Large intestine (tissue), 3 donors: ENCODE measurements at regions not wholly inside any gene's neighbourhood (a gene's known extent, or its start where the extent isn't known, plus 50 kb on each side); places are given as distances from the start of the nearest gene placed in this dataset.
"Not testable (repeated sequence)": the region's sequence is repeated elsewhere in the genome, so short reads cannot be mapped to it uniquely, and the experiment has no call there.

Experiments
- DNase-seq, 2 donors: peaks; one replicate each; pipeline versions ENCODE4 v3.0.0 to v3.0.0-alpha.2; 2013
- H3K27ac ChIP-seq: one replicate; pipeline ENCODE4 v1.5.1; 2013; ENCODE audit warnings: low read length
- H3K27me3 ChIP-seq: 2 replicates; pipeline ENCODE4 v1.6.1; 2013; ENCODE audit warnings: low read length; ENCODE audit not compliant: control insufficient read depth, insufficient read depth
- H3K36me3 ChIP-seq: 2 replicates; pipeline ENCODE4 v1.6.1; 2013; ENCODE audit warnings: low read length; ENCODE audit not compliant: control insufficient read depth, insufficient read depth
- H3K4me1 ChIP-seq: one replicate; pipeline ENCODE4 v1.6.1; 2013; ENCODE audit warnings: low read length; ENCODE audit not compliant: control insufficient read depth, insufficient read depth
- H3K4me3 ChIP-seq: one replicate; pipeline ENCODE4 v1.5.1; 2013; ENCODE audit warnings: low read length
- H3K9me3 ChIP-seq: one replicate; pipeline ENCODE4 v1.6.1; 2013; ENCODE audit warnings: mild to moderate bottlenecking, low read depth, low read length, moderate library complexity; ENCODE audit not compliant: control insufficient read depth
- WGBS: methylation state at CpG from one replicate; pipeline ENCODE4 v1.1.5; 2013; ENCODE audit warnings: low lambda C conversion rate; ENCODE audit not compliant: insufficient coverage; 5-methylcytosine and 5-hydroxymethylcytosine counted together

DNA sequence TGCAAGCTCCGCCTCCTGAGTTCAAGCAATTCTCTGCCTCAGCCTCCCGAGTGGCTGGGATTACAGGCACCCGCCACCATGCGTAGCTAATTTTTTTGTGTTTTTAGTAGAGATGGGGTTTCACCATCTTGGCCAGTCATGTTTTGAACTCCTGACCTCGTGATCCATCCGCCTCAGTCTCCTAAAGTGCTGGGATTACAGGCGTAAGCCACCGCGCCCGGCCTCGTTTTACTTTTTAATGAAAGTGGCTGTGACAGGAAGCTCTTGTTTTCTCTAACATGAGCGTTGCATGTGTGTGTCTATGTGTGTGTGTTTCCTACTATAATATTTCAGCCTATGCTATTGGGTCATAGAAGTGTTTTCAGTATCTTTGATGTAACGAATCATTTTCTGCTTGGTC is 613.3 kb downstream of the GRXCR1 start:
- not testable (repeated sequence) for H3K4me1 ChIP-seq, H3K9me3 ChIP-seq, H3K27ac ChIP-seq, H3K36me3 ChIP-seq, H3K27me3 ChIP-seq, H3K4me3 ChIP-seq, DNase-seq
- WGBS: no CpG with 5 or more reads among the region's 13 CpGs

DNA sequence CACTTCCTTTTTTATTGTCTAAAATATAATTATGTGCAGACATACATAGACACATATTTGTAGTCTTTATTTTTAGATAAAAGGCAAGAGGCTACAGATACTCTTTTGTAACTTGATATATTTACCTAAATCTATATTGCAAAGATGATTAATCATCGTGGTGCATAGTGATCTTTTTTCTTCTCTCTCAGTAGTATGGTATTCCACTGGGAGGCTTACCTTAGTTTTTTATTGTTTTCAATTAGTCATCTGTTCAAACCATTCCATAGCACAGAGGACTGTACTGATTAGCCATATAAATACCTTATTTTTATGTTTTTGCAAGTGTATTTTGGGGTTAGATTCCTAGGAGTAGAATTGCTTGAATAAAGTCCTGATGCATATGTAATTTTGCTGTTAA is 619.7 kb downstream of the GRXCR1 start:
- Histone ChIP-seq H3K36me3 (no peaks in the 10 kb centered on the region), H3K4me3 (no peak overlapping the region), H3K9me3 (no peaks in the 10 kb centered on the region), H3K27ac (no peak overlapping the region), H3K4me1 (no peaks in the 10 kb centered on the region), H3K27me3 (no peaks in the 10 kb centered on the region)
- WGBS: 92% methylated on average over 1 of the region's 1 CpG
- no peak for DNase-seq

DNA sequence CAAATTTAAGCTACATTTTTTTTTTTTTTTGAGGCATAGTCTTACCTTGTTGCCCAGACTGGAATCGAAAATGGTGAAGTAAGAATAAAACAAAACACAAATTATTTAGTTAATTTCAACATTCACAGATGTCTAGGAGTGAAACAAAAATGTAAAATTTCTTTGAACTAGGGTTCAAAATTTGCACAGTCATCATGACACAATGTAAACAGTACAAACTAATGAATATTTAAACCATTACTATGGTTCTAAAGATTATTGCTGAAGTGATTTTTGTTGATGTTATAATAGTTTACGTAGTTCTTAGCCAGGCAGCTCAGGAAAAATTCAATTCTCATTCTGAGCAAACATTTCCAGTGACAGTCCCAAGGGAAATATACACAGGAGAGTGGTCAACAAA is 633.1 kb downstream of the GRXCR1 start:
- no peaks in the 10 kb centered on the region for H3K9me3 ChIP-seq
- H3K4me1 ChIP-seq: no peaks in the 10 kb centered on the region
- H3K27ac ChIP-seq: no peak overlapping the region
- no peaks in the 10 kb centered on the region for H3K36me3 ChIP-seq
- no peak for DNase-seq
- 100% methylated on average over 1 of the region's 2 CpGs for WGBS
- H3K4me3 ChIP-seq: no peak overlapping the region
- no peaks in the 10 kb centered on the region for H3K27me3 ChIP-seq

DNA sequence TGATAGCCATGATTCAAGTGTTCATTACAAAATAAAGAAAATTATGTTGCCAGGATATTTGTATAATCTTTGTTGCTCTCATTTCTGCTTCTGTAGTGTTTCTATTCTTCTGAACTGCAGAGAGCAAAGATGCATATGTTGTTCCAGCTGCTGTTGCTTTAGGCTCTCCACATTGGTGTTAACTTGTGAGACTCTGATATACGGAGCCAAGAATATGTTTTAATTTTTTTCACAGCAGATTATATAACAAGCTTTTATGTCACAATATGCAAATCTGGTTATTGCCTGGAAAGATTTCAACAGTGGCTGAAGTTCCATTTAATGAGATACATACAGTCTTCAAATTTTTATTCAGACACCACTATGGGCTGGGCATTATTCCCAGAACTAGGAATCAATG is 655.0 kb downstream of the GRXCR1 start:
- H3K27me3 ChIP-seq: no peaks in the 10 kb centered on the region
- no peaks in the 10 kb centered on the region for H3K4me1 ChIP-seq
- WGBS: 100% methylated on average over 1 of the region's 1 CpG
- no peak for DNase-seq
- H3K27ac ChIP-seq: no peak overlapping the region
- H3K9me3 ChIP-seq: peaks cover 8% of the 10 kb centered on the region
- no peak overlapping the region for H3K4me3 ChIP-seq
- H3K36me3 ChIP-seq: no peaks in the 10 kb centered on the region

DNA sequence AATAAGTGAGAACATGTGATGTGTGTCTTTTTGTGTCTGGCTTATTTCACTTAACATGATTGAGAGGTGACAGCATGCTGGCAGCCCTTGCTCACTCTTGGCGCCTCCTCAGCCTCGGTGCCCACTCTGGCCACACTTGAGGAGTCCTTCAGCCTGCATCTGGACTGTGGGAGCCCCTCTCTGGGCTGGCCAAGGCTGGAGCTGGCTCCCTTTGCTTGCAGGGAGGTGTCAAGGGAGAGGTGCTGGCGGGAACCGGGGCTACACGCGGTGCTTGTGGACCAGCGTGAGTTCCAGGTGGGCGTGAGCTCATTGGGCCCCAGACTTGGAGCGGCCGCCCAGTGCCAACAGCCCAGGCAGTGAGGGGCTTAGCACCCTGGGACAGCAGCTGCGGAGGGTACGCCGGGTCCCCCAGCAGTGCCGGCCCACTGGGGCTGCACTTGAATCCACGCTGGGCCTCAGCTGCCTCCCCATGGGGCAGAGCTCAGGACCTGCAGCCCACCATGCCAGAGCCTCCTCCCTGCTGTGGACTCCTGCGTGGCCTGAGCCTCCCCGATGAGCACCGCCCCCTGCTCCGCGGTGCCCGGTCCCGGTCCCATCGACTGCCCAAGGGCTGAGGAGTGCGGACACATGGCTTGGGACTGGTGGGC is 658.6 kb downstream of the GRXCR1 start:
- DNase-seq: no peak
- Histone ChIP-seq H3K9me3 (peaks cover 8% of the 10 kb centered on the region), H3K27me3 (no peaks in the 10 kb centered on the region), H3K36me3 (no peaks in the 10 kb centered on the region), H3K27ac (no peak overlapping the region), H3K4me3 (no peak overlapping the region), H3K4me1 (no peaks in the 10 kb centered on the region)
- no CpG with 5 or more reads among the region's 24 CpGs for WGBS

DNA sequence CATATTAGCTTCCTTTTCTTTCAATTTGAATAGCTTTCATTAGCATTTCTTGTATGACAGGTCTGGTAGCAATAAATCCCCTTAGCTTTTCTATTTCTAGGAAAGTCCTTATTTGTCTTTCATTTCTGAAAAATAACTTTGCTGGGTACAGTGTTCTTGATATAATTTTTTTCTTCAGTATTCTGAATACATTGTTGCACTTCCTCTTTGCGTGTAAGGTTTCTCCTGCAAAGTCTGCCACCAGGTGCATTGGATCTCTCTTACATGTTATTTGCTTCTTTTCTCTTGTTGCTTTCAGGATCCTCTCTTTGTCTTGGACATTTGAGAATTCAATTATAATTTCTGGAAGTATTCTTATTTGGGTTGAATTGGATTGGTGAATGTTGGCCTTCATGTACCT is 663.7 kb downstream of the GRXCR1 start:
- Histone ChIP-seq H3K4me3 (no peak overlapping the region), H3K36me3 (no peaks in the 10 kb centered on the region), H3K4me1 (no peaks in the 10 kb centered on the region), H3K27me3 (no peaks in the 10 kb centered on the region), H3K27ac (no peak overlapping the region), H3K9me3 (peaks cover 3% of the 10 kb centered on the region)
- WGBS: 100% methylated on average over 1 of the region's 1 CpG
- no peak for DNase-seq

DNA sequence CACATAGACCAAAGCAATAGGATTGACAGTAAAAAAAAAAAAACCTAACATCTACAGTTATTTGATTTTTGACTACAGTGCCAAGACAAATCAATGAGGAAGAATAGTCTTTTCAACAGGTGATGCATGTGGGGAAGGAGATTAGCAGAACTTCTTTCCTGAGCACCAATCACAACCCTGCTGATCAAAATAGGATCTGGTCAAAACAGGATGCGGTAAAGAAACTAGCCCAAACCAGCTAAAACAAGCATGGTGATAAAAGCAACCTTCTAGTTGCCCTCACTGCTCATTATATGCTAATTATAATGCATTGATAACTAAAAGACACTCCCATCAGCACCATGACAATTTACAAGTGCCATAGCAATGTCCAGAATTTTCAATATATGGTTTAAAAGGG is 667.5 kb downstream of the GRXCR1 start:
- no peaks in the 10 kb centered on the region for H3K9me3 ChIP-seq
- DNase-seq: no peak
- H3K36me3 ChIP-seq: no peaks in the 10 kb centered on the region
- H3K27me3 ChIP-seq: no peaks in the 10 kb centered on the region
- no peak overlapping the region for H3K4me3 ChIP-seq
- WGBS: no CpG with 5 or more reads among the region's 1 CpG
- H3K27ac ChIP-seq: no peak overlapping the region
- no peaks in the 10 kb centered on the region for H3K4me1 ChIP-seq

DNA sequence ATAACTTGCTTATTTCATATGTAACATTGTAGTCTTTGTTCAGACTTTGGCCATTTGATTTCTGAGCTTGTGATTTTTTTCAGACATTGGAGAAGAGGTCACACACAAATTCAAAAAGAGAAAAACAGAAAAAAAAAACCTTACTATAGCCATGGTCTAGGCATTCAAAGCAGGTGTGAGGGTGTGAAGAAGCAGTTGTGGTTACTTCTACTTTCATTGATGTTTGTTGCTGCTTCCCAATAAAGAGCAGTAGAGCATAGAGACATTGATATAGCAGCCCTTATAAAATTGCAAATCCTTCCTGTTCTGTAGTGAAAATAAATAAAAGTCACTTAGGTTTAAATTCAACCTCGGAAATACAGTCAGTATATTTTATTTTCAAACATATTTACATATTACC is 671.6 kb downstream of the GRXCR1 start:
- Histone ChIP-seq H3K9me3 (no peaks in the 10 kb centered on the region), H3K27ac (no peak overlapping the region), H3K27me3 (no peaks in the 10 kb centered on the region), H3K4me3 (no peak overlapping the region), H3K36me3 (no peaks in the 10 kb centered on the region), H3K4me1 (no peaks in the 10 kb centered on the region)
- DNase-seq: no peak
- WGBS: 90% methylated on average over 1 of the region's 1 CpG

DNA sequence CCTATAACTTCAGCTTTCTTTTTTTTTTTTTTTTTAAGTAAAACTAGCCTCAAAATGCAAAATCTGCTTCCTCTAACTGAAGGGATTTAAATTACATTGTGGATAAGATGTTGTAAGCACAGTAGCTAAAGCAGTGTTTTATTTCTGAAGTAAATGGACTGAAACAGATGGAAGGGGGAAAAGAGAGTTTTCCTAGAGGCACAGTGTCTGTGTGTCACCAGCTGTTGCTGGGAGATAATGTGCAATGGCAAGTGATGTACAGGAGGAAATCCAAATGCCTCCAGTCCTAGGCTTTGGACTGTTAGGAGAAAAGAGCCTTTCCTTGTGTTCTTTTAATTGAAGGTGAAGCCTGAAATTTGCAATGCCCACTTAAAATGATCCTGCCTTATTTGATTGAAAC is 672.1 kb downstream of the GRXCR1 start:
- DNase-seq: no peak
- no peaks in the 10 kb centered on the region for H3K36me3 ChIP-seq
- no peaks in the 10 kb centered on the region for H3K27me3 ChIP-seq
- H3K9me3 ChIP-seq: no peaks in the 10 kb centered on the region
- no peaks in the 10 kb centered on the region for H3K4me1 ChIP-seq
- no peak overlapping the region for H3K4me3 ChIP-seq
- no peak overlapping the region for H3K27ac ChIP-seq

DNA sequence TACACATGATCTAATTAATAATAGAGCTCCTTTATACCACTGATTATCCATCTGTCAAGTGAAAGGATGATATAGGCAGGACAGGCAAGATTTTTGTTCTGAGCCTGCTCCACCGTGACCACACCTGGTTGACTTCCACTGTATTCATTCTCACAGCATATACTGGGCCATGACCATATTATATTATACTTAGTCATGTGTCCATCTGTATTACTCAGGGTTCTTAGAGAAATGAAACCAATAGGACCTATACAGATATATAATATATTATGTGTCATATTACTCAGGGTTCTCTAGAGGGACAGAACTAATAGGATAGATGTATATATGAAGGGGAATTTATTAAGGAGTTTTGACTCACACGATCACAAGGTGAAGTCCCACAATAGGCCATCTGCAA is 675.1 kb downstream of the GRXCR1 start:
- no peak overlapping the region for H3K4me3 ChIP-seq
- no peaks in the 10 kb centered on the region for H3K4me1 ChIP-seq
- H3K27ac ChIP-seq: no peak overlapping the region
- H3K9me3 ChIP-seq: no peaks in the 10 kb centered on the region
- no peak for DNase-seq
- no peaks in the 10 kb centered on the region for H3K36me3 ChIP-seq
- WGBS: no CpG with 5 or more reads among the region's 2 CpGs
- H3K27me3 ChIP-seq: no peaks in the 10 kb centered on the region

DNA sequence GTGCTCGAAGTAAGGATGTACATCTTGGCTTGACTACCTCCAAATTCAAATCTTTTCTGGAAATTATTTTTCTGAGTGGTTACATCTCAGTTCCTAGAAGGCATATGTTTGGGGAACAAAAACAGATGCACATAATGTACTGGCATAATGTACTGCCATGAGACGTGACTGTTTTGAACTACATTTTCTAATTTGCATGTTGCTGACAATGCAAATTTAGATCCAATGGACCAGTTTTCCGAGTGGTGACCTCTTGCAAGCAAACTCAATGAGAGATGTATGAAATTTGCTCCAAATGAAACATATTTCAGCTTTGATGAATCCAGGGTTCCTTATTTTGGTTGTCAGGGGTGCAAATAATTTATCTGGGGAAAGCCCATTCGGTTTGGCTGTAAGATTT is 694.3 kb downstream of the GRXCR1 start:
- no CpG with 5 or more reads among the region's 4 CpGs for WGBS
- Histone ChIP-seq H3K9me3 (no peaks in the 10 kb centered on the region), H3K36me3 (no peaks in the 10 kb centered on the region), H3K27me3 (no peaks in the 10 kb centered on the region), H3K27ac (no peak overlapping the region), H3K4me1 (no peaks in the 10 kb centered on the region), H3K4me3 (no peak overlapping the region)
- DNase-seq: no peak
